Endothelial cell of umbilical vein (primary cell): ENCODE measurements at regions not wholly inside any gene's neighbourhood (a gene's known extent, or its start where the extent isn't known, plus 50 kb on each side); places are given as distances from the start of the nearest gene placed in this dataset.

ENCODE experiments used
- BruUV-seq: library from RNA; stranded (reverse); fragments of 400-500 nt; replicated peaks from 2 replicates; lab custom pipeline; 2021; lab: Mats Ljungman, UMichigan
- CTCF ChIA-PET: fragments of 300-600, 350-600 bp; sonication (Branson Sonifier 250); formaldehyde crosslinking; loops from one replicate; lab custom pipeline; 2021; ENCODE audit warnings: antibody characterized with exemption, inconsistent platforms; lab: Charles Lee
- POLR2A ChIA-PET: fragments of 300-600, 350-600 bp; sonication (Branson Sonifier 250); formaldehyde crosslinking; loops from one replicate; lab custom pipeline; 2021; ENCODE audit warnings: antibody characterized with exemption, inconsistent platforms; lab: Charles Lee
- DNase-seq: peaks from one replicate; pipeline ENCODE4 v3.0.0-alpha.2; 2011; ENCODE audit warnings: low read depth, low spot score
- FAIRE-seq: peaks from 2 replicates; lab custom pipeline; 2011; peaks lifted over from hg19 to GRCh38; lab: Jason Lieb, UNC
- H2AFZ ChIP-seq: 2 replicates; pipeline ENCODE4 v1.6.0; 2012; ENCODE audit warnings: low read depth, low read length, control low read depth, inconsistent platforms
- H3K27ac ChIP-seq: 2 replicates; pipeline ENCODE4 v1.5.1; 2011; ENCODE audit warnings: low read depth, mild to moderate bottlenecking, control low read depth, low read length, moderate library complexity; ENCODE audit not compliant: insufficient read depth
- H3K27me3 ChIP-seq, 2 experiments: 2 replicates each; pipeline versions ENCODE4 v1.6.0 to v1.6.1; 2011; ENCODE audit warnings: low read length in 2 of 2, mixed read lengths in 1 of 2; ENCODE audit not compliant: control insufficient read depth in 2 of 2, insufficient read depth in 2 of 2
- H3K36me3 ChIP-seq, 2 experiments: 2 replicates in 1 of 2; 3 replicates in 1 of 2; pipeline ENCODE4 v1.5.1; 2011; ENCODE audit warnings: low read length in 2 of 2, mild to moderate bottlenecking in 1 of 2, moderate library complexity in 1 of 2; ENCODE audit not compliant: control insufficient read depth in 2 of 2, insufficient read depth in 2 of 2; ENCODE audit errors: extremely low read depth in 1 of 2
- H3K4me1 ChIP-seq: 3 replicates; pipeline ENCODE4 v1.5.1; 2011; ENCODE audit warnings: mild to moderate bottlenecking, low read length; ENCODE audit not compliant: control insufficient read depth, insufficient read depth; ENCODE audit errors: extremely low read depth
- H3K4me2 ChIP-seq: 2 replicates; pipeline ENCODE4 v1.6.1; 2011; ENCODE audit warnings: low read length, control low read depth, mixed read lengths; ENCODE audit not compliant: insufficient read depth
- H3K4me3 ChIP-seq, 3 experiments: fragments of 200-600 bp in 1 of 3; sonication (generic), shearing (Covaris generic) in 1 of 3; replicated peaks in 1 of 3; 2 replicates each; pipeline ENCODE4 v1.5.1; 2011 to 2016; ENCODE audit warnings: control low read depth in 3 of 3, low read length in 3 of 3, mild to moderate bottlenecking in 2 of 3, inconsistent platforms in 1 of 3, low read depth in 1 of 3, moderate library complexity in 1 of 3; ENCODE audit not compliant: insufficient read depth in 1 of 3
- H3K79me2 ChIP-seq: 2 replicates; pipeline ENCODE4 v1.6.0; 2012; ENCODE audit warnings: low read length, inconsistent platforms; ENCODE audit not compliant: control insufficient read depth, insufficient read depth
- H3K9ac ChIP-seq: replicated peaks from 2 replicates; pipeline ENCODE3; 2011; ENCODE audit warnings: low read length, control low read depth; ENCODE audit not compliant: insufficient read depth; ENCODE audit errors: extremely low read depth
- H3K9me1 ChIP-seq: replicated peaks from 3 replicates; pipeline ENCODE4 v1.6.0; 2011; ENCODE audit warnings: mild to moderate bottlenecking, low read length; ENCODE audit not compliant: control insufficient read depth, insufficient read depth; ENCODE audit errors: extremely low read depth
- H3K9me3 ChIP-seq: replicated peaks from 2 replicates; pipeline ENCODE4 v1.5.1; 2012; ENCODE audit warnings: low read length, inconsistent platforms; ENCODE audit not compliant: control insufficient read depth, insufficient read depth
- H4K20me1 ChIP-seq: replicated peaks from 2 replicates; pipeline ENCODE3; 2011; ENCODE audit warnings: mild to moderate bottlenecking, low read length; ENCODE audit not compliant: control insufficient read depth, insufficient read depth; ENCODE audit errors: extremely low read depth
- EZH2 ChIP-seq: IDR thresholded peaks from 2 replicates; pipeline ENCODE4 v1.6.1; 2012; ENCODE audit warnings: borderline replicate concordance, low read depth, mild to moderate bottlenecking, moderate library complexity, low read length, inconsistent platforms; ENCODE audit not compliant: severe bottlenecking
- FOS ChIP-seq: IDR thresholded peaks from 2 replicates; pipeline ENCODE4 v1.6.1; 2011; ENCODE audit warnings: mild to moderate bottlenecking, low read length, moderate library complexity, borderline replicate concordance; ENCODE audit not compliant: insufficient read depth
- GATA2 ChIP-seq: IDR thresholded peaks from 2 replicates; pipeline ENCODE4 v1.7.0; 2011; ENCODE audit warnings: low read depth, mild to moderate bottlenecking, moderate library complexity, mixed read lengths, low read length; ENCODE audit not compliant: insufficient read length, insufficient read depth
- JUN ChIP-seq: IDR thresholded peaks from 2 replicates; pipeline ENCODE4 v1.6.1; 2011; ENCODE audit warnings: borderline replicate concordance, low read depth; ENCODE audit not compliant: insufficient read length, insufficient read depth
- MYC ChIP-seq: IDR thresholded peaks from one replicate; pipeline ENCODE4 v1.6.1; 2011; ENCODE audit warnings: mild to moderate bottlenecking, low read depth, low read length
- POLR2A ChIP-seq: IDR thresholded peaks from 2 replicates; pipeline ENCODE4 v1.6.1; 2012; ENCODE audit warnings: low read depth, mild to moderate bottlenecking, control low read depth, low read length
- POLR2AphosphoS5 ChIP-seq: IDR thresholded peaks from 2 replicates; pipeline ENCODE4 v1.6.1; 2012; ENCODE audit warnings: low read depth, mild to moderate bottlenecking, control low read depth, low read length, moderate library complexity; ENCODE audit not compliant: insufficient read depth
- dilution Hi-C: fragments of 300-500 bp; cut with MboI; formaldehyde crosslinking; loops from one replicate; pipeline ENCODE4 v1.15.0; 2019; ENCODE audit warnings: low sequenced_read_pairs; ENCODE audit not compliant: extremely low pct_ligation_motif_present
- intact Hi-C: fragments of 100-400 bp; cut with micrococcal nuclease; formaldehyde crosslinking; loops from one replicate; pipeline ENCODE4 v1.10.0; 2022
- TF ChIP-seq, protein P1 (sequence below), 2 donors: IDR thresholded peaks; 1 replicate in 1 of 2; 2 replicates in 1 of 2; pipeline ENCODE4 v1.5.1; 2011; ENCODE audit warnings: low read length in 2 of 2, mild to moderate bottlenecking in 2 of 2, moderate library complexity in 2 of 2, control low read depth in 1 of 2, inconsistent platforms in 1 of 2, low read depth in 1 of 2; ENCODE audit not compliant: insufficient read depth in 1 of 2; ENCODE audit errors: extremely low read depth in 1 of 2
- TF ChIP-seq, protein P2 (sequence below): IDR thresholded peaks from 2 replicates; pipeline ENCODE4 v1.6.1; 2011; ENCODE audit not compliant: insufficient read depth, insufficient read length

DNA sequence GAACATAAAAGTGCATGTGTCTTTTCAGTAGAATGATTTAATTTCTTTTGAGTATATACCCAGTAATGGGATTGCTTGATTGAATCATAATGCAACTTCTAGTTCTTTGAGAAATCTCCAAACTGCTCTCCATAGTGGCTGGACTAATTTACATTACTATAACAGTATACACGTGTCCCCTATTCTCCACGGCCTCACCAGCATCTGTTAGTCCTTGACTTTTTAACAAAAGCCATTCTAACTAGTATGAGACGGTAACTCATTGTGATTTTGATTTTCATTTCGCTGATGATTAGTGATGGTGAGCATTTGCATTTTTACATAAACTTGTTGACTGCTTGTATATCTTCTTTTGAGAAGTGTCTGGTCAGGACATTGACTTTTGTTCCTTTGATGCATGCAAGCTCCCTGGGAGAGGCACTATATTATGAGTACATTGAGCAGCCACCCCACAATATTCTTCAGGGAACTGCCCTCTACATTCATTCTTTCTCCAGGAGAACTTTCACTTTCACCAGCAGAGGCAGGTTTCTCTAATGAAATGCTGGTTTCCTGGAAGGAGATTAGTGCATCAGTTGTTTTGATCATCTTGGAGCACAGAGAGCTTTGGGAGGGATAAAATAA, 51.9 kb upstream of the LPGAT1 start:
- no peak overlapping the region for H2AFZ ChIP-seq
- peaks cover 0 to 9% of the 10 kb centered on the region in 2 experiments for H3K27me3 ChIP-seq
- no peaks in the 10 kb centered on the region for H3K4me1 ChIP-seq
- ChIA-PET CTCF (interaction anchor here (1.9 kb wide), 1 partner anchor 11 kb away, joined by 8 read pairs; no protein-coding TSS in a partner anchor), POLR2A (no interaction called here)
- no peaks in the 10 kb centered on the region for H3K9me3 ChIP-seq
- H3K79me2 ChIP-seq, result no peaks in the 10 kb centered on the region
- no peak overlapping the region for H3K27ac ChIP-seq
- H3K4me2 ChIP-seq, result no peak overlapping the region
- no peak overlapping the region for H3K4me3 ChIP-seq
- FAIRE-seq (no peak), DNase-seq (no peak)
- no peaks in the 10 kb centered on the region for H3K36me3 ChIP-seq
- no peaks in the 10 kb centered on the region for H4K20me1 ChIP-seq
- H3K9me1 ChIP-seq, result no peaks in the 10 kb centered on the region
- dilution Hi-C loops (no loop called here), intact Hi-C loops (no loop called here)
- H3K9ac ChIP-seq, result no peak overlapping the region
- no TSS peak for BruUV-seq
- TF ChIP-seq MYC (no peak), JUN (no peak), POLR2AphosphoS5 (no peak), GATA2 (no peak), FOS (no peak), POLR2A (no peak), EZH2 (no peak)
- TF ChIP-seq, protein P1, sequence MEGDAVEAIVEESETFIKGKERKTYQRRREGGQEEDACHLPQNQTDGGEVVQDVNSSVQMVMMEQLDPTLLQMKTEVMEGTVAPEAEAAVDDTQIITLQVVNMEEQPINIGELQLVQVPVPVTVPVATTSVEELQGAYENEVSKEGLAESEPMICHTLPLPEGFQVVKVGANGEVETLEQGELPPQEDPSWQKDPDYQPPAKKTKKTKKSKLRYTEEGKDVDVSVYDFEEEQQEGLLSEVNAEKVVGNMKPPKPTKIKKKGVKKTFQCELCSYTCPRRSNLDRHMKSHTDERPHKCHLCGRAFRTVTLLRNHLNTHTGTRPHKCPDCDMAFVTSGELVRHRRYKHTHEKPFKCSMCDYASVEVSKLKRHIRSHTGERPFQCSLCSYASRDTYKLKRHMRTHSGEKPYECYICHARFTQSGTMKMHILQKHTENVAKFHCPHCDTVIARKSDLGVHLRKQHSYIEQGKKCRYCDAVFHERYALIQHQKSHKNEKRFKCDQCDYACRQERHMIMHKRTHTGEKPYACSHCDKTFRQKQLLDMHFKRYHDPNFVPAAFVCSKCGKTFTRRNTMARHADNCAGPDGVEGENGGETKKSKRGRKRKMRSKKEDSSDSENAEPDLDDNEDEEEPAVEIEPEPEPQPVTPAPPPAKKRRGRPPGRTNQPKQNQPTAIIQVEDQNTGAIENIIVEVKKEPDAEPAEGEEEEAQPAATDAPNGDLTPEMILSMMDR (IDR thresholded peaks at IDR 0.05; ENCODE audit: extremely low read depth in 1 of 2, insufficient read depth in 1 of 2, low read depth in 1 of 2, low read length in 2 of 2), result no peak
- TF ChIP-seq, protein P2, sequence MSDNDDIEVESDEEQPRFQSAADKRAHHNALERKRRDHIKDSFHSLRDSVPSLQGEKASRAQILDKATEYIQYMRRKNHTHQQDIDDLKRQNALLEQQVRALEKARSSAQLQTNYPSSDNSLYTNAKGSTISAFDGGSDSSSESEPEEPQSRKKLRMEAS, result no peak
